Sigmoid colon (tissue), 6 donors: ENCODE measurements at regions not wholly inside any gene's neighbourhood (a gene's known extent, or its start where the extent isn't known, plus 50 kb on each side); places are given as distances from the start of the nearest gene placed in this dataset.
"Not testable (repeated sequence)": the region's sequence is repeated elsewhere in the genome, so short reads cannot be mapped to it uniquely, and the experiment has no call there.

Experiments used
- DNase-seq: peaks from one replicate; pipeline ENCODE4 v3.0.0-alpha.2; 2019
- H3K27ac ChIP-seq, 4 donors: fragments of 200-600 bp; sonication (generic); one replicate each; pipeline ENCODE4 v1.5.1; 2016 to 2019; ENCODE audit warnings: mild to moderate bottlenecking in 1 of 4
- H3K27me3 ChIP-seq, 3 donors: fragments of 200-600 bp; sonication (generic); one replicate each; pipeline ENCODE4 v1.5.1; 2019; ENCODE audit warnings: mild to moderate bottlenecking in 1 of 3
- H3K36me3 ChIP-seq, 4 donors: fragments of 200-600 bp; sonication (generic); one replicate each; pipeline ENCODE4 v1.5.1; 2016 to 2019
- H3K4me1 ChIP-seq, 4 donors: fragments of 200-600 bp; sonication (generic); one replicate each; pipeline ENCODE4 v1.5.1; 2017 to 2019
- H3K4me3 ChIP-seq, 4 donors: fragments of 200-600 bp; sonication (generic); one replicate each; pipeline ENCODE4 v1.5.1; 2017 to 2019; ENCODE audit warnings: mild to moderate bottlenecking in 2 of 4, moderate library complexity in 1 of 4
- H3K9me3 ChIP-seq, 4 donors: fragments of 200-600 bp in 3 of 4; sonication (generic) in 3 of 4; one replicate each; pipeline versions ENCODE4 v1.5.1 to v1.6.1; 2013 to 2019
- CTCF ChIP-seq, 4 experiments: fragments of 450-650 bp in 3 of 4; fragments of 200-600 bp in 1 of 4; IDR thresholded peaks; one replicate each; pipeline ENCODE4 v1.5.1; 2016 to 2019; ENCODE audit warnings: antibody characterized with exemption in 4 of 4, mild to moderate bottlenecking in 3 of 4, moderate library complexity in 2 of 4
- EP300 ChIP-seq, 4 donors: sonication (generic); formaldehyde crosslinking; IDR thresholded peaks; one replicate each; pipeline ENCODE4 v1.6.1; 2017; ENCODE audit warnings: antibody characterized with exemption in 4 of 4
- POLR2A ChIP-seq, 2 donors: fragments of 450-650 bp; IDR thresholded peaks; one replicate each; pipeline ENCODE4 v1.6.1; 2016; ENCODE audit warnings: antibody characterized with exemption in 2 of 2, mild to moderate bottlenecking in 2 of 2, moderate library complexity in 2 of 2
- POLR2AphosphoS5 ChIP-seq, 4 donors: sonication (generic); formaldehyde crosslinking; IDR thresholded peaks; one replicate each; pipeline ENCODE4 v1.6.1; 2017; ENCODE audit warnings: antibody characterized with exemption in 4 of 4
- WGBS, 2 donors: extraction: QIAGEN DNeasy Blood & Tissue Kit; methylation state at CpG; one replicate each; pipeline ENCODE4 v1.1.7; 2013; 5-methylcytosine and 5-hydroxymethylcytosine counted together
- intact Hi-C: fragments of 100-400 bp; cut with DNase I; formaldehyde crosslinking; loops from one replicate; pipeline ENCODE4 v1.15.1; 2023
- donor health status: healthy with polysubstance abuse.
- donor health status: healthy.

DNA sequence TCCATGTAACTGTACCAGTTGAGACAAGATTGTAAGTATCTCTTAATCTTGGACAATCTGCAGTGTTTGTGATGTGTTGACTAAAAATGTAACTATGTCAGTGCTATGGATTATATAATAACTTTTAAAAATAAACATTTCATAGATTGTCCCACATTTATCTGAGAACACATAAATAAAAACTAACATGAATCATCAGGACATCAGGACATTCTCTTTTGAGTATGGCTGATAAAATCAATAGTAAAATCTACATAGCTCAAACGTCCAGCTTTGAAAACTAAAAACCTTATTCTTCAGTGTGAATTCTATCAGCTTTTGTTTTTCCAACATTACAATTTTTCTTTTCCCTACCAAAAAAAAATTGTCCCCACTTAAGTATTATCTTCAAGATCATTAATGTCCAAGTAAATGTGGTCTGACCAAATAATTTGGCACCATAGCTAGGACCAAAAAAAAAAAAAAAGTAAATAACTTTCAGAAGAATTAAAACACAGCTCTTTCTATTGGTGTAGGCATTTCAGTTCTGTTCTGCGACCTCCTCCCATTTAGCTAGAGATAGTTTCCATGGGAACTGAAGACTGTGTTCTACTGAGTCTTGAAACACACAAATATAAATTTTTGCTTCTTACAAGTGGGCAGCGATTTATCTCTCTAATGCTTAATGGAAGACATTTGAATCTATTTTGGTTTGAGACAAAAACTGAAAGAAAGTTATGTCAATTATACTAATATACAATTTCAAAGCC lies 123.0 kb upstream of the SGCE start:
- H3K27ac ChIP-seq: no peak overlapping the region
- TF ChIP-seq POLR2AphosphoS5 (IDR thresholded peaks at IDR 0.05) (no peak), EP300 (IDR thresholded peaks at IDR 0.05) (no peak), CTCF (IDR thresholded peaks at IDR 0.05) (no peak), POLR2A (IDR thresholded peaks at IDR 0.05) (no peak)
- intact Hi-C loops: no loop called here
- no peaks in the 10 kb centered on the region for H3K4me1 ChIP-seq
- no peaks in the 10 kb centered on the region for H3K36me3 ChIP-seq
- H3K4me3 ChIP-seq: no peak overlapping the region
- no peak for DNase-seq
- no peaks in the 10 kb centered on the region for H3K9me3 ChIP-seq
- no peaks in the 10 kb centered on the region for H3K27me3 ChIP-seq
- 49 to 63% methylated on average over 3 of the region's 3 CpGs for WGBS, 2 donors

DNA sequence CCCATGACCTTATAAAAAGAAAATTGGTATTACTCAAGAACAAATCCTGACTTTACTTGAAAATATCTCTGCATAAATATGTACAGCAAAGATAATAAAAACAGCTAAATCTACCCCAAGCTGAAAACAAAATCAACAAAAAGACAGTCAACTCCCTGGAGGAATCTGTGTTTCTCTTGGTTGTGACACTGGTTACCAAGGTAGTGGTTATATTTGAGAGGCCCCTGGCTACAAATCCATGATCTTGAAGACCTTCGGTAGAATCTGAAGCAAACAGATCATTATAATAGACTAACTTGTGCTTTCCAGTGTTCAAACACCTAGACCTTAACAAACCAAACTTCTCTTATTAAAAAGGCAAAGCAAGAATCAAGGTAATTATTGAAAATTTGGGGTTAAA lies 123.9 kb upstream of the SGCE start:
- WGBS, 2 donors: 48 to 74% methylated on average over 1 of the region's 1 CpG
- no peaks in the 10 kb centered on the region for H3K36me3 ChIP-seq
- H3K4me1 ChIP-seq: no peaks in the 10 kb centered on the region
- TF ChIP-seq POLR2A (IDR thresholded peaks at IDR 0.05): no peak
- no peak for TF ChIP-seq POLR2AphosphoS5 (IDR thresholded peaks at IDR 0.05)
- TF ChIP-seq EP300 (IDR thresholded peaks at IDR 0.05): no peak
- no peak for TF ChIP-seq CTCF (IDR thresholded peaks at IDR 0.05)
- intact Hi-C loops: no loop called here
- no peaks in the 10 kb centered on the region for H3K9me3 ChIP-seq
- no peak overlapping the region for H3K4me3 ChIP-seq
- H3K27ac ChIP-seq: no peak overlapping the region
- no peak for DNase-seq
- H3K27me3 ChIP-seq: no peaks in the 10 kb centered on the region

DNA sequence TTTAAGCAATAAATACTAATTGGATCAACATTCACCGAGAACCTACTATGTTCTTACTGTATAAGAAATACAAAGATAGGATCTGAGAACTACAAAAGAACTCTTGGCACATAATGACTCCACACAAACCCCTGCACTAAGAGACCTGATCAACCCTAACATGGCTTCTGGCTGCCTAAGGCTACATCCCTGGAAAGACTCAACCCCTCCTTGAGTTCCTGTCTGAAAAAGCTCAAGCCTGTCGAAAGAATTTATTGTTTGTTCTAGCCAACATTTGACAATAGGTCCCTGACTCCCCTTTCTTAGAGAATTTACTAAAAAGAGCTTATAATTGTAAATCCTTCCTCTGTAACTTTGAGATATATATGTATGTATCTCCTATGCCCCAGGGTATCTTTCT lies 125.3 kb upstream of the SGCE start:
- intact Hi-C loops: no loop called here
- Histone ChIP-seq H3K4me1 (no peaks in the 10 kb centered on the region), H3K27me3 (no peaks in the 10 kb centered on the region), H3K9me3 (no peaks in the 10 kb centered on the region), H3K4me3 (no peak overlapping the region), H3K27ac (no peak overlapping the region), H3K36me3 (no peaks in the 10 kb centered on the region)
- DNase-seq: no peak
- WGBS, 2 donors: 70 to 76% methylated on average over 2 of the region's 2 CpGs
- TF ChIP-seq POLR2AphosphoS5 (IDR thresholded peaks at IDR 0.05) (no peak), POLR2A (IDR thresholded peaks at IDR 0.05) (no peak), CTCF (IDR thresholded peaks at IDR 0.05) (no peak)

DNA sequence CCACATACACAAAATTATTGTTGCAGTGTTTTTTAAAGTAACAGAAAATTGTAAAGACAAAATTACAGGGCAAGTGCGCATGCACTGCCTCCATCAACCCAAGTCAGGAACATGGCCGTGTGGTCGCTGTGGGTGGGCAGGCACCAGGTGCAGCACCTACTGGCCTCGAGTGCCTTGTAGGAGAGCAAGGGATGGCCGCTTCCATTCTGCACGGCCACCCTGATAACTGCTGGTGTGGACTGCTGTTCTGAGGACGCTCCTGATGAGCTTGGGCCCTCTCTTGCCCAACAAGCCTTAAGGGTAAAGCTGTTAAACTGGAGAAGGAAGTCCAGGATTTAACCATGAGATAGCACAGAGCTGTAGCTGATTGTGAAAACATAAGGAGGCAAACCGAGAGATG lies 124.6 kb upstream of the PPP1R9A start:
- intact Hi-C loops: no loop called here
- no peak for DNase-seq
- TF ChIP-seq POLR2AphosphoS5 (IDR thresholded peaks at IDR 0.05): no peak
- TF ChIP-seq POLR2A (IDR thresholded peaks at IDR 0.05): no peak
- no peak for TF ChIP-seq EP300 (IDR thresholded peaks at IDR 0.05)
- no peak for TF ChIP-seq CTCF (IDR thresholded peaks at IDR 0.05)
- H3K27ac ChIP-seq: no peak overlapping the region
- no peaks in the 10 kb centered on the region for H3K27me3 ChIP-seq
- no peak overlapping the region for H3K4me3 ChIP-seq
- no peaks in the 10 kb centered on the region for H3K4me1 ChIP-seq
- no peaks in the 10 kb centered on the region for H3K9me3 ChIP-seq
- H3K36me3 ChIP-seq: no peaks in the 10 kb centered on the region
- WGBS, 2 donors: 85 to 93% methylated on average over 8 of the region's 8 CpGs

GRCh38 chr7:94787285-94787684 lies 120.1 kb upstream of the PPP1R9A start:
- Histone ChIP-seq H3K27ac (no peak overlapping the region), H3K27me3 (no peaks in the 10 kb centered on the region), H3K4me3 (no peak overlapping the region), H3K4me1 (peaks cover 0 to 6% (median 0%) of the 10 kb centered on the region in 4 donors), H3K9me3 (no peaks in the 10 kb centered on the region), H3K36me3 (no peaks in the 10 kb centered on the region)
- TF ChIP-seq POLR2A (IDR thresholded peaks at IDR 0.05) (no peak), CTCF (IDR thresholded peaks at IDR 0.05) (no peak), EP300 (IDR thresholded peaks at IDR 0.05) (no peak), POLR2AphosphoS5 (IDR thresholded peaks at IDR 0.05) (no peak)
- WGBS, 2 donors: 76 to 77% methylated on average over 1 of the region's 1 CpG
- DNase-seq: no peak
- intact Hi-C loops: no loop called here

DNA sequence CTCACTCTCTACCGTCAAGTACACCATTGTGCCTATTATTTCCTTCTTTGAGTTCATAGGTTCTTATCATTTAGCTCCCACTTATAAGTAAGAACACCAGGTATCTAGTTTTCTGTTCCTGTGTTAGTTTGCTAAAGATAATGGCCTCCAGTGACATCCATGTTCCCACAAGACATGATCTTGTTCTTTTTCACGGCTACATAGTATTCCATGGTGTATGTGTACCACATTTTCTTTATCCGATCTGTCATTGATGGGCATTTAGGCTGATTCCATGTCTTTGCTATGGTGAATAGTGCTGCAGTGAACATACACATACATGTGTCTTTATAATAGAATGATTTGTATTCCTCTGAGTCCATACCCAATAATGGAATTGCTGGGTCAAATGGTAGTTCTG lies 119.0 kb upstream of the PPP1R9A start:
- DNase-seq, intact Hi-C loops, H3K9me3 ChIP-seq, H3K36me3 ChIP-seq, H3K27me3 ChIP-seq, H3K4me3 ChIP-seq, H3K27ac ChIP-seq, H3K4me1 ChIP-seq: not testable (repeated sequence)
- WGBS, 2 donors: 88 to 91% methylated on average over 3 of the region's 3 CpGs
